Coronary artery (tissue), 2 donors: ENCODE measurements at regions not wholly inside any gene's neighbourhood (a gene's known extent, or its start where the extent isn't known, plus 50 kb on each side); places are given as distances from the start of the nearest gene placed in this dataset.

Source experiments
- DNase-seq: peaks from one replicate; pipeline ENCODE4 v3.0.0-alpha.2; 2017; ENCODE audit warnings: low spot score
- H3K27ac ChIP-seq, 2 donors: fragments of 200-600 bp; sonication (generic); one replicate each; pipeline ENCODE4 v1.5.1; 2016 to 2019
- H3K4me3 ChIP-seq: fragments of 200-600 bp; sonication (generic); 2 replicates; pipeline ENCODE4 v1.5.1; 2016; ENCODE audit warnings: mild to moderate bottlenecking, moderate library complexity
- TF ChIP-seq, protein P1 (sequence below): fragments of 200-600 bp; sonication (generic); IDR thresholded peaks from one replicate; pipeline ENCODE4 v1.5.1; 2019; ENCODE audit warnings: antibody characterized with exemption

- DNase-seq: no peak
- Histone ChIP-seq H3K27ac (no peak overlapping the region), H3K4me3 (no peak overlapping the region)
- TF ChIP-seq, protein P1, sequence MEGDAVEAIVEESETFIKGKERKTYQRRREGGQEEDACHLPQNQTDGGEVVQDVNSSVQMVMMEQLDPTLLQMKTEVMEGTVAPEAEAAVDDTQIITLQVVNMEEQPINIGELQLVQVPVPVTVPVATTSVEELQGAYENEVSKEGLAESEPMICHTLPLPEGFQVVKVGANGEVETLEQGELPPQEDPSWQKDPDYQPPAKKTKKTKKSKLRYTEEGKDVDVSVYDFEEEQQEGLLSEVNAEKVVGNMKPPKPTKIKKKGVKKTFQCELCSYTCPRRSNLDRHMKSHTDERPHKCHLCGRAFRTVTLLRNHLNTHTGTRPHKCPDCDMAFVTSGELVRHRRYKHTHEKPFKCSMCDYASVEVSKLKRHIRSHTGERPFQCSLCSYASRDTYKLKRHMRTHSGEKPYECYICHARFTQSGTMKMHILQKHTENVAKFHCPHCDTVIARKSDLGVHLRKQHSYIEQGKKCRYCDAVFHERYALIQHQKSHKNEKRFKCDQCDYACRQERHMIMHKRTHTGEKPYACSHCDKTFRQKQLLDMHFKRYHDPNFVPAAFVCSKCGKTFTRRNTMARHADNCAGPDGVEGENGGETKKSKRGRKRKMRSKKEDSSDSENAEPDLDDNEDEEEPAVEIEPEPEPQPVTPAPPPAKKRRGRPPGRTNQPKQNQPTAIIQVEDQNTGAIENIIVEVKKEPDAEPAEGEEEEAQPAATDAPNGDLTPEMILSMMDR: no peak
These were observed 107.2 kb upstream of the VAV3 start for GRCh38 chr1:108072212-108072611.

- no peak for DNase-seq
- TF ChIP-seq, protein P1: no peak
- Histone ChIP-seq H3K4me3 (no peak overlapping the region), H3K27ac (no peak overlapping the region)
These were observed 106.6 kb upstream of the VAV3 start for GRCh38 chr1:108071601-108072000.

DNA sequence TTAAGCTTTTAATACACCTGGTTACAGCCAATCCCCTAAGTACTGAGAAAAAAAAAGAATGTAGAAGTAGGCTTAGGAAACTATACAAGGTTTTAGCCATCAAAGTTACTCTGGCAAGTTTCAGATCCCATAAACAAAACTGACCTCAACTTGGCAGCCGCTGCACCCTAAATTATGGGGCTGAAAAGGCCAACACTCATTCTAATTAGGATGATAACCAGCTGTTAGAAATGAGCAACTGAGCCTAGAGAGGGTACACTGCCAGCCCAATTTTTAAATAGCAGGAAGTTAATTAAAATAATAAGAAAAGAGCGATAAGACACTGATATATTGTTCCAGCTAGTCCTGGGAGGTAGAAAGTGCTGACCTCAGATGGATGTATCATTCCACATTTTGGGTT is 105.7 kb upstream of the VAV3 start:
- no peak for DNase-seq
- TF ChIP-seq, protein P1: no peak

DNA sequence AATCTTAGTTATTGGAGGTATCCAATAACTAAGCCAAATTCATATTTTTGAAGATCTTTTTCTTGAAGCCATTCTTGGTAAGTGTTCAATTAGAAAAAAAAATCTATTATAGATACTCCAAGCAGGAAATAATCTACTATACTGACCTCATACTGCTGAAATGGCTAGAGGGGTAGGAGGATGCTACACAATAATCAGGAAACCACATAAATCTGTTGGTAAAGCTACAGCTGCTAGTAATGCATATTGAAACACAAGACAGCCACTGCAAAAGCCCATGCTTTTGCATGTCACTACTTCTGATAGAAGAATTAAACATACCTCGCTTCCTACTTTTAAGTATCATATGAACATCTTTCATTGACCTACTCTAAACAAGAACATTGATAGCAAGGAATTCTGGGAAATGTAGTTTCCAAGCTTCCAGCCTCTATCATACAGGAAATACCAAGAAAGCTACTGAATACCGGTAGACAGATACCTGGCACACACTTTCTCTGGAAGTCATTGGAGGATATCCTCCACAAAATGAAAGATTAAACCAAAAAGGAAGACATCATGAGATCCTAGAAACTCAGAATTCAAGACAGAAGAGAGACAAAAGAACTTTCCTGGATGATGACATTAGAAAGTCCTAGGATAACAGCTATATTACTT is 103.0 kb upstream of the VAV3 start:
- DNase-seq: no peak
- Histone ChIP-seq H3K27ac (no peak overlapping the region), H3K4me3 (no peak overlapping the region)
- TF ChIP-seq, protein P1: no peak

More for the DNA sequence above, 105.7 kb upstream of the VAV3 start:
- H3K27ac ChIP-seq: no peak overlapping the region
- no peak overlapping the region for H3K4me3 ChIP-seq

DNA sequence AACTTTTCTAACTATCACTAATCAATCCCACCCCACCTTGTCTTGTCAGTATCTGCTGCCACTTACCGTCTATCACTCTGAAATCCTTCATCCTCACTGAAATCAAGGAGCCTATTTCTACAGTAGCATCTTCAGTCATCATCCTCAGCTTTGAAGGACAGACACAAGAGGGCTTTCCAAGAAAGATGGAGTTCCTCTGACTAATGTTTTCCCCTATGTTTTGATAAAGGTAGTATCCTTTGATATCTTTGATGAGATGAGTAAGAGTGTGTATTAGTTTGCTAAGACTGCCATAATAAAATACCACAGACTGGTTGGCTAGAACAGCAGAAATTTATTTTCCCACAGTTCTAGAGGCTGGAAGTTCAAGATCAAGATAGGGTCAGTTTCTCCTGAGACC is 101.8 kb upstream of the VAV3 start:
- no peak for DNase-seq
- Histone ChIP-seq H3K27ac (no peak overlapping the region), H3K4me3 (no peak overlapping the region)
- TF ChIP-seq, protein P1: no peak

- Histone ChIP-seq H3K4me3 (no peak overlapping the region), H3K27ac (no peak overlapping the region)
- TF ChIP-seq, protein P1: no peak
- DNase-seq: no peak
These were observed 99.3 kb upstream of the VAV3 start for GRCh38 chr1:108064255-108064654.

GRCh38 chr1:108063703-108064102 is 98.7 kb upstream of the VAV3 start:
- TF ChIP-seq, protein P1: no peak
- DNase-seq: no peak
- H3K27ac ChIP-seq: no peak overlapping the region

More at GRCh38 chr1:108063703-108064102, 98.7 kb upstream of the VAV3 start:
- H3K4me3 ChIP-seq: no peak overlapping the region
